ENCODE measurements at regions not wholly inside any gene's neighbourhood (a gene's known extent, or its start where the extent isn't known, plus 50 kb on each side); places are given as distances from the start of the nearest gene placed in this dataset.

- TF ChIP-seq CTCF (conservative IDR thresholded peaks at IDR 0.05; ENCODE audit: low read depth in 2 of 2) = no peak
- TF ChIP-seq REST (IDR thresholded peaks at IDR 0.05; ENCODE audit: unreplicated experiment) = no peak
- TF ChIP-seq EZH2 (IDR thresholded peaks at IDR 0.05; ENCODE audit: low read depth, unreplicated experiment) = no peak
- TF ChIP-seq POLR2AphosphoS5 (IDR thresholded peaks at IDR 0.05; ENCODE audit: low read depth) = no peak
- TF ChIP-seq EZH2phosphoT487 (IDR thresholded peaks at IDR 0.05; ENCODE audit: unreplicated experiment) = no peak
- no peak for TF ChIP-seq CREB1 (CRISPR knock-in tag; IDR thresholded peaks at IDR 0.05; ENCODE audit: low read depth)
- TF ChIP-seq JUNB (IDR thresholded peaks at IDR 0.05; ENCODE audit: unreplicated experiment) = no peak
- no peak for TF ChIP-seq NANOG (IDR thresholded peaks at IDR 0.05; ENCODE audit: borderline replicate concordance)
- no peak for TF ChIP-seq ZNF114 (CRISPR knock-in tag; IDR thresholded peaks at IDR 0.05)
- no peak for TF ChIP-seq ZNF331 (CRISPR knock-in tag; IDR thresholded peaks at IDR 0.05; ENCODE audit: low read depth)
Observed at GRCh38 chr7:14083761-14084160, 94.3 kb upstream of the ETV1 start.
